Stimulated activated CD4-positive, alpha-beta T cell treated with anti-CD3 and anti-CD28 coated beads, Interleukin-4, amount 100 ng/mL, for 4 hours (primary cell): ENCODE measurements at regions not wholly inside any gene's neighbourhood (a gene's known extent, or its start where the extent isn't known, plus 50 kb on each side); places are given as distances from the start of the nearest gene placed in this dataset.
"Not testable (repeated sequence)": the region's sequence is repeated elsewhere in the genome, so short reads cannot be mapped to it uniquely, and the experiment has no call there.

Source experiments
- DNase-seq, 2 experiments: peaks; one replicate each; pipeline ENCODE4 v3.0.0-alpha.2; 2020

GRCh38 chr5:74530326-74531050 is 110.0 kb downstream of the ENC1 start:
- no peak for DNase-seq

- no peak for DNase-seq
These were observed 111.4 kb downstream of the ENC1 start for GRCh38 chr5:74529101-74529500.

- DNase-seq, result no peak
These were observed 114.4 kb downstream of the ENC1 start for GRCh38 chr5:74526111-74526510.

- DNase-seq, result not testable (repeated sequence)
These were observed 115.8 kb downstream of the ENC1 start for GRCh38 chr5:74524767-74525166.

- DNase-seq, result not testable (repeated sequence)
These were observed 116.8 kb downstream of the ENC1 start for GRCh38 chr5:74523698-74524097.

- not testable (repeated sequence) for DNase-seq
These were observed 117.7 kb downstream of the ENC1 start for GRCh38 chr5:74522838-74523237.

- no peak for DNase-seq
These were observed 119.1 kb downstream of the ENC1 start for GRCh38 chr5:74521401-74521800.

- DNase-seq, result no peak
These were observed 120.8 kb downstream of the ENC1 start for GRCh38 chr5:74519679-74520078.

- DNase-seq, result no peak
These were observed 121.4 kb downstream of the ENC1 start for GRCh38 chr5:74519161-74519571.

- no peak for DNase-seq
These were observed 122.8 kb downstream of the ENC1 start for GRCh38 chr5:74517700-74518099.

GRCh38 chr5:74516211-74516636 is 124.3 kb downstream of the ENC1 start:
- DNase-seq, result no peak

- DNase-seq, result no peak
These were observed 125.5 kb downstream of the ENC1 start for GRCh38 chr5:74514888-74515551.

- DNase-seq, result not testable (repeated sequence)
These were observed 128.8 kb downstream of the ENC1 start for GRCh38 chr5:74511770-74512169.

- DNase-seq, result no peak
These were observed 130.0 kb downstream of the ENC1 start for GRCh38 chr5:74510476-74511075.

GRCh38 chr5:74507370-74508005 is 133.0 kb downstream of the ENC1 start:
- DNase-seq, result no peak

- DNase-seq, result no peak
These were observed 134.4 kb downstream of the ENC1 start for GRCh38 chr5:74506119-74506518.

- DNase-seq, result no peak
These were observed 136.1 kb downstream of the ENC1 start for GRCh38 chr5:74504463-74504862.

- no peak for DNase-seq
These were observed 138.0 kb downstream of the ENC1 start for GRCh38 chr5:74502479-74502950.

GRCh38 chr5:74501674-74502478 is 138.7 kb downstream of the ENC1 start:
- DNase-seq, result no peak

GRCh38 chr5:74500110-74500917 is 140.2 kb downstream of the ENC1 start:
- no peak for DNase-seq

GRCh38 chr5:74499256-74500050 is 141.1 kb downstream of the ENC1 start:
- no peak for DNase-seq
